ENCODE measurements at regions not wholly inside any gene's neighbourhood (a gene's known extent, or its start where the extent isn't known, plus 50 kb on each side); places are given as distances from the start of the nearest gene placed in this dataset.
"Not testable (repeated sequence)": the region's sequence is repeated elsewhere in the genome, so short reads cannot be mapped to it uniquely, and the experiment has no call there.

- FAIRE-seq (no peak), DNase-seq (ENCODE audit: low spot score in 2 of 2) (no peak)
Measured at GRCh38 chr7:46115410-46115809, 194.3 kb upstream of the IGFBP3 start.

GRCh38 chr7:46109437-46109836 lies 188.4 kb upstream of the IGFBP3 start:
- no peak for DNase-seq (ENCODE audit: low spot score in 2 of 2)
- no peak for FAIRE-seq

- DNase-seq (ENCODE audit: low spot score in 2 of 2) (no peak), FAIRE-seq (no peak)
Measured at GRCh38 chr7:46108272-46108671, 187.2 kb upstream of the IGFBP3 start.

- FAIRE-seq, result no peak
Measured at GRCh38 chr7:46107610-46108217, 186.6 kb upstream of the IGFBP3 start.

GRCh38 chr7:46100521-46100920 lies 179.4 kb upstream of the IGFBP3 start:
- FAIRE-seq, result no peak
- no peak for DNase-seq (ENCODE audit: low spot score in 2 of 2)

More at GRCh38 chr7:46107610-46108217, 186.6 kb upstream of the IGFBP3 start:
- DNase-seq (ENCODE audit: low spot score in 2 of 2), result no peak

GRCh38 chr7:46099076-46099475 lies 178.0 kb upstream of the IGFBP3 start:
- no peak for DNase-seq (ENCODE audit: low spot score in 2 of 2)
- FAIRE-seq, result no peak

GRCh38 chr7:46091071-46091470 lies 170.0 kb upstream of the IGFBP3 start:
- FAIRE-seq (no peak), DNase-seq (ENCODE audit: low spot score in 2 of 2) (no peak)

GRCh38 chr7:46089281-46089680 lies 168.2 kb upstream of the IGFBP3 start:
- FAIRE-seq, result no peak

GRCh38 chr7:46088486-46088885 lies 167.4 kb upstream of the IGFBP3 start:
- DNase-seq (ENCODE audit: low spot score in 2 of 2); FAIRE-seq: not testable (repeated sequence)

More at GRCh38 chr7:46089281-46089680, 168.2 kb upstream of the IGFBP3 start:
- DNase-seq (ENCODE audit: low spot score in 2 of 2), result no peak

- FAIRE-seq, result no peak
- DNase-seq (ENCODE audit: low spot score in 2 of 2), result no peak
Measured at GRCh38 chr7:46080595-46081159, 159.6 kb upstream of the IGFBP3 start.

- FAIRE-seq, result no peak
Measured at GRCh38 chr7:46079421-46079820, 158.3 kb upstream of the IGFBP3 start.

GRCh38 chr7:46076527-46076926 lies 155.5 kb upstream of the IGFBP3 start:
- FAIRE-seq (no peak), DNase-seq (ENCODE audit: low spot score in 2 of 2) (no peak)

More at GRCh38 chr7:46079421-46079820, 158.3 kb upstream of the IGFBP3 start:
- no peak for DNase-seq (ENCODE audit: low spot score in 2 of 2)

GRCh38 chr7:46072722-46073121 lies 151.7 kb upstream of the IGFBP3 start:
- FAIRE-seq (no peak), DNase-seq (ENCODE audit: low spot score in 2 of 2) (no peak)

- no peak for FAIRE-seq
- DNase-seq (ENCODE audit: low spot score in 2 of 2), result no peak
Measured at GRCh38 chr7:46071601-46072000, 150.5 kb upstream of the IGFBP3 start.

- no peak for FAIRE-seq
- no peak for DNase-seq (ENCODE audit: low spot score in 2 of 2)
Measured at GRCh38 chr7:46071076-46071475, 150.0 kb upstream of the IGFBP3 start.

- DNase-seq (ENCODE audit: low spot score in 2 of 2) (no peak), FAIRE-seq (no peak)
Measured at GRCh38 chr7:46068159-46068558, 147.1 kb upstream of the IGFBP3 start.

GRCh38 chr7:46059308-46060020 lies 138.4 kb upstream of the IGFBP3 start:
- FAIRE-seq, result no peak
- DNase-seq (ENCODE audit: low spot score in 2 of 2), result no peak

- no peak for FAIRE-seq
- DNase-seq (ENCODE audit: low spot score in 2 of 2), result no peak
Measured at GRCh38 chr7:46058086-46058823, 137.2 kb upstream of the IGFBP3 start.

- no peak for FAIRE-seq
- DNase-seq (ENCODE audit: low spot score in 2 of 2), result no peak
Measured at GRCh38 chr7:46054915-46055314, 133.8 kb upstream of the IGFBP3 start.

- FAIRE-seq, result no peak
Measured at GRCh38 chr7:46054272-46054671, 133.2 kb upstream of the IGFBP3 start.

GRCh38 chr7:46047581-46047980 lies 126.5 kb upstream of the IGFBP3 start:
- DNase-seq (ENCODE audit: low spot score in 2 of 2) (no peak), FAIRE-seq (no peak)

More at GRCh38 chr7:46054272-46054671, 133.2 kb upstream of the IGFBP3 start:
- DNase-seq (ENCODE audit: low spot score in 2 of 2), result no peak

All from frontal cortex (tissue), 3 donors.